ENCODE measurements at regions not wholly inside any gene's neighbourhood (a gene's known extent, or its start where the extent isn't known, plus 50 kb on each side); places are given as distances from the start of the nearest gene placed in this dataset.

DNA sequence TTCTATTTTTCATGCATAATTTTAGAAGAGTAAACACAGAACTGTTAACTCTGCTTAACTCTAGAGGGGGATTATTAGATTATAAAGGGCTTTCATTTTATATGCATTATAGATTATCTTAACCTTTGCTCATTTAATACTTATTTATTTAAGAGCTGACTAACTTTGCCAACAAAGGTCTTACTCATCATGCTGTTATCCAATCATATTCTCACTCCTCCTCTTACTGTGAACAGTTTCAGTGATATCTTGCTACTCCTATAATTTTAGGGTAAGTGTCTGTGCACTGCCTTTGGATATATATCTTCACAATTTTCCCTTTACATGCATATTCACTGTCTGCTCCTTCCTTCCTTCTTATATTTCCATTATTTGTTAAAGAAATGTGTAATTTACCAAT lies 1814.9 kb downstream of the STIM2 start:
- Histone ChIP-seq H2AFZ (ENCODE audit: low read depth) (no peak overlapping the region), H3K27me3 (ENCODE audit: insufficient read depth) (no peaks in the 10 kb centered on the region), H3K4me2 (no peak overlapping the region), H3K79me2 (ENCODE audit: insufficient read depth) (no peaks in the 10 kb centered on the region), H3K9me3 (no peaks in the 10 kb centered on the region), H3F3A (replicated peaks; ENCODE audit: insufficient read depth) (no peaks in the 10 kb centered on the region), H3K27ac (ENCODE audit: low read depth in 2 of 2, low read length in 1 of 2) (no peak overlapping the region), H3K36me3 (replicated peaks in 1 of 2; ENCODE audit: control insufficient read depth in 1 of 2, insufficient read depth in 2 of 2, low read length in 1 of 2) (no peaks in the 10 kb centered on the region), H3K4me3 (ENCODE audit: low read depth in 2 of 2, low read length in 1 of 2) (no peak overlapping the region), H3K4me1 (ENCODE audit: control insufficient read depth in 1 of 2, insufficient read depth in 2 of 2, low read depth in 1 of 2, low read length in 1 of 2) (no peaks in the 10 kb centered on the region), H3K9me2 (no peaks in the 10 kb centered on the region), H4K20me1 (ENCODE audit: insufficient read depth) (no peaks in the 10 kb centered on the region), H3K9ac (no peak overlapping the region)
- TF ChIP-seq RFX5 (IDR thresholded peaks at IDR 0.05; ENCODE audit: low read length) (no peak), MXI1 (IDR thresholded peaks at IDR 0.05; ENCODE audit: low read depth, low read length) (no peak), IRF3 (IDR thresholded peaks at IDR 0.05; ENCODE audit: low read depth, low read length) (no peak), TCF12 (IDR thresholded peaks at IDR 0.05) (no peak), YY1 (IDR thresholded peaks at IDR 0.05; ENCODE audit: low read depth) (no peak)
- ChIA-PET POLR2A (no interaction called here), CTCF (no interaction called here)
- no peak for DNase-seq

DNA sequence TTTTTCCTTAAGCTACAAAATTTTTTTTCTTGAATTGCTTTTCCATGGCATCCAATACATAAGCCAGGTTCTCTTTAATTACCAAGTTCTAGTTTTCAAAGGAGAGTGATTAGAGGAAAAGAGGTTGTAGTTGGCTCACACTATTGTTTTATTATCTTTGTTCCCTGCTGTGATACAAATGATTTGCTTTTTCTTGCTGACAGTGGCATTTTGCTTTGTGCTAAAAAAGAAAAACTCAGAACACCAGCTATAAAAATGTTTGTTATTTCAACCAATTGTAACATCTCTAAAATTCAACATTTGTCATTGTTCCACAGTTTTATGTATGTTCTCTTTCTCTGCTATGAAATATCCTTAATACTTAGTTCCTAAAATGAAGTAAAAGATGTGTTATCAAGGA lies 1817.2 kb downstream of the STIM2 start:
- DNase-seq = no peak
- TF ChIP-seq JUND (IDR thresholded peaks at IDR 0.05) = no peak
- no peak for TF ChIP-seq MEF2A (IDR thresholded peaks at IDR 0.05; ENCODE audit: borderline replicate concordance, low read depth)
- no peak for TF ChIP-seq TEAD4 (IDR thresholded peaks at IDR 0.05; ENCODE audit: borderline replicate concordance, insufficient read depth)
- no peak for TF ChIP-seq GATA2 (CRISPR knock-in tag; IDR thresholded peaks at IDR 0.05)
- TF ChIP-seq ELF1 (IDR thresholded peaks at IDR 0.05) = no peak
- Histone ChIP-seq H4K20me1 (ENCODE audit: insufficient read depth) (no peaks in the 10 kb centered on the region), H3F3A (replicated peaks; ENCODE audit: insufficient read depth) (no peaks in the 10 kb centered on the region), H2AFZ (ENCODE audit: low read depth) (no peak overlapping the region), H3K4me1 (ENCODE audit: control insufficient read depth in 1 of 2, insufficient read depth in 2 of 2, low read depth in 1 of 2, low read length in 1 of 2) (no peaks in the 10 kb centered on the region), H3K27me3 (ENCODE audit: insufficient read depth) (no peaks in the 10 kb centered on the region), H3K36me3 (replicated peaks in 1 of 2; ENCODE audit: control insufficient read depth in 1 of 2, insufficient read depth in 2 of 2, low read length in 1 of 2) (no peaks in the 10 kb centered on the region), H3K9me3 (no peaks in the 10 kb centered on the region), H3K9ac (no peak overlapping the region), H3K4me3 (ENCODE audit: low read depth in 2 of 2, low read length in 1 of 2) (no peak overlapping the region), H3K9me2 (no peaks in the 10 kb centered on the region), H3K4me2 (no peak overlapping the region), H3K27ac (ENCODE audit: low read depth in 2 of 2, low read length in 1 of 2) (no peak overlapping the region), H3K79me2 (ENCODE audit: insufficient read depth) (no peaks in the 10 kb centered on the region)
- ChIA-PET POLR2A (no interaction called here), CTCF (interaction anchor here (1.4 kb wide), 1 partner anchor 19 kb away, joined by 3 read pairs; no protein-coding TSS in a partner anchor)

DNA sequence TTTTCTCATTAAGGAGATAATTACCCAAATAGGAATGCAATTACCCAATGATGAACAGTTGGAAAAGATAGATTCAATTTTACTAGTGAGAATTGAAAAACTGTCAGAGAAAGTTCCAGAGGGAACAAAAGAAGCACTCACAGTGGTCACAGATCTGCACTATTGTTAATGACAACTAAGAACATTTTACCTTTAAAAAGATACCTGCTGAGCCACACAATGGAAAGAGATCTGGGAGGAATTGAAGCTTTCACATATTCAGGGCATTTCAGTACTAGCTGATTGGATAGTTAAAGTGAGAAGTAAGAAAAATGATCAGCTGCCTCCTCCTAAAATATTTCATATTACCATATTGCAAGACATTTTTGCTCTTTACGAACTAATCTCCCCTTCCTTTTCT lies 1822.2 kb downstream of the STIM2 start:
- Histone ChIP-seq H3K4me3 (ENCODE audit: low read depth in 2 of 2, low read length in 1 of 2) (no peak overlapping the region), H3K27ac (ENCODE audit: low read depth in 2 of 2, low read length in 1 of 2) (no peak overlapping the region), H3K36me3 (replicated peaks in 1 of 2; ENCODE audit: control insufficient read depth in 1 of 2, insufficient read depth in 2 of 2, low read length in 1 of 2) (no peaks in the 10 kb centered on the region), H3K79me2 (ENCODE audit: insufficient read depth) (no peaks in the 10 kb centered on the region), H3K9ac (no peak overlapping the region), H4K20me1 (ENCODE audit: insufficient read depth) (no peaks in the 10 kb centered on the region), H3K4me2 (no peak overlapping the region), H2AFZ (ENCODE audit: low read depth) (no peak overlapping the region), H3K27me3 (ENCODE audit: insufficient read depth) (no peaks in the 10 kb centered on the region), H3F3A (replicated peaks; ENCODE audit: insufficient read depth) (no peaks in the 10 kb centered on the region), H3K4me1 (ENCODE audit: control insufficient read depth in 1 of 2, insufficient read depth in 2 of 2, low read depth in 1 of 2, low read length in 1 of 2) (no peaks in the 10 kb centered on the region), H3K9me3 (no peaks in the 10 kb centered on the region), H3K9me2 (no peaks in the 10 kb centered on the region)
- WGBS (ENCODE audit: low lambda C conversion rate) = 3% methylated on average over 1 of the region's 1 CpG
- ChIA-PET CTCF (no interaction called here), POLR2A (no interaction called here)
- TF ChIP-seq MEF2A (IDR thresholded peaks at IDR 0.05; ENCODE audit: borderline replicate concordance, low read depth) = no peak
- TF ChIP-seq RCOR1 (IDR thresholded peaks at IDR 0.05; ENCODE audit: low read length) = no peak
- TF ChIP-seq ELF1 (IDR thresholded peaks at IDR 0.05) = no peak
- TF ChIP-seq FOXM1 (IDR thresholded peaks at IDR 0.05; ENCODE audit: low read depth) = no peak
- no peak for TF ChIP-seq RXRA (IDR thresholded peaks at IDR 0.05; ENCODE audit: borderline replicate concordance, low read depth)
- TF ChIP-seq TEAD4 (IDR thresholded peaks at IDR 0.05; ENCODE audit: borderline replicate concordance, insufficient read depth) = no peak
- TF ChIP-seq CHD2 (IDR thresholded peaks at IDR 0.05; ENCODE audit: low read length, partially characterized antibody) = no peak
- DNase-seq = no peak

All from SK-N-SH (cell line).